Activated B cell treated with CpG ODN at 0.5 μM for 24 hours (primary cell): ENCODE measurements at regions not wholly inside any gene's neighbourhood (a gene's known extent, or its start where the extent isn't known, plus 50 kb on each side); places are given as distances from the start of the nearest gene placed in this dataset.

Source experiments
- ATAC-seq: fragments of 200-7000 bp; cut with Tn5 transposase; one replicate; pipeline ENCODE4 v1.10.0; 2021; ENCODE audit warnings: low read depth, mild to moderate bottlenecking, moderate library complexity
- CTCF ChIA-PET: fragments of 350-600 bp; sonication (Branson Sonifier 250); formaldehyde crosslinking; loops from one replicate; lab custom pipeline; 2021; ENCODE audit warnings: antibody characterized with exemption; lab: Charles Lee
- POLR2A ChIA-PET: fragments of 350-600 bp; sonication (Branson Sonifier 250); formaldehyde crosslinking; loops from one replicate; lab custom pipeline; 2021; ENCODE audit warnings: antibody characterized with exemption; lab: Charles Lee
- DNase-seq: peaks from one replicate; pipeline ENCODE4 v3.0.0; 2022
- H3K27ac Mint-ChIP-seq: one replicate; pipeline ENCODE4 v1.8.0; 2020; ENCODE audit warnings: mixed read lengths
- H3K27me3 Mint-ChIP-seq: one replicate; pipeline ENCODE4 v1.8.0; 2021; ENCODE audit warnings: mixed read lengths
- H3K36me3 Mint-ChIP-seq: one replicate; pipeline ENCODE4 v1.8.0; 2021; ENCODE audit warnings: low read depth, mixed read lengths
- H3K4me1 Mint-ChIP-seq: one replicate; pipeline ENCODE4 v1.8.0; 2021; ENCODE audit warnings: mixed read lengths
- H3K4me3 Mint-ChIP-seq: one replicate; pipeline ENCODE4 v1.8.0; 2020; ENCODE audit warnings: mild to moderate bottlenecking, mixed read lengths
- H3K9me3 Mint-ChIP-seq: one replicate; pipeline ENCODE4 v1.8.0; 2020; ENCODE audit warnings: mixed read lengths
- intact Hi-C: fragments of 100-400 bp; cut with micrococcal nuclease; formaldehyde crosslinking; loops from one replicate; pipeline ENCODE4 v1.15.1; 2024
- TF ChIP-seq, protein P1 (sequence below): fragments of 200-600 bp; IDR thresholded peaks from one replicate; pipeline ENCODE4 v1.8.0; 2022; ENCODE audit warnings: antibody characterized with exemption, mild to moderate bottlenecking

DNA sequence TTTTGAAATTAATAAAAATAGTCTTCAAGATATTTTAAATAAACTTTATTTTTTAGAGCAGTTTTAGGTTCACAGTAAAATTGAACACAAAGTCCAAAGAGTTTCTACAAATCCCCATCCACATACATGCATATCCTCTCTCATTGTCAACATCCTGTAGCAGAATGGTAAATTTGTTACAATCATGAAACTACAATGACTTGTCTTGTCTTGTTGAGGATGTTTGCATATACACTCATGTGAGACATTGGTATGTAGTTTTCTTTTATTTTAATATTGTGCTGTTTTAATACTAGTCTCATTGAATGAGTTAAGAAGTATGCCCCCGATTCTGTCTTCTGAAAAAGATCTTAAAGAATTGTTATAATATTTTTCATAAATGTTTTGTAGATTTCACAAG is 447.0 kb upstream of the EDIL3 start:
- no peaks in the 10 kb centered on the region for H3K36me3 Mint-ChIP-seq
- POLR2A ChIA-PET, result no interaction called here
- TF ChIP-seq, protein P1, sequence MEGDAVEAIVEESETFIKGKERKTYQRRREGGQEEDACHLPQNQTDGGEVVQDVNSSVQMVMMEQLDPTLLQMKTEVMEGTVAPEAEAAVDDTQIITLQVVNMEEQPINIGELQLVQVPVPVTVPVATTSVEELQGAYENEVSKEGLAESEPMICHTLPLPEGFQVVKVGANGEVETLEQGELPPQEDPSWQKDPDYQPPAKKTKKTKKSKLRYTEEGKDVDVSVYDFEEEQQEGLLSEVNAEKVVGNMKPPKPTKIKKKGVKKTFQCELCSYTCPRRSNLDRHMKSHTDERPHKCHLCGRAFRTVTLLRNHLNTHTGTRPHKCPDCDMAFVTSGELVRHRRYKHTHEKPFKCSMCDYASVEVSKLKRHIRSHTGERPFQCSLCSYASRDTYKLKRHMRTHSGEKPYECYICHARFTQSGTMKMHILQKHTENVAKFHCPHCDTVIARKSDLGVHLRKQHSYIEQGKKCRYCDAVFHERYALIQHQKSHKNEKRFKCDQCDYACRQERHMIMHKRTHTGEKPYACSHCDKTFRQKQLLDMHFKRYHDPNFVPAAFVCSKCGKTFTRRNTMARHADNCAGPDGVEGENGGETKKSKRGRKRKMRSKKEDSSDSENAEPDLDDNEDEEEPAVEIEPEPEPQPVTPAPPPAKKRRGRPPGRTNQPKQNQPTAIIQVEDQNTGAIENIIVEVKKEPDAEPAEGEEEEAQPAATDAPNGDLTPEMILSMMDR, result no peak
- DNase-seq (no peak), ATAC-seq (no peak)
- H3K27ac Mint-ChIP-seq, result no peak overlapping the region
- no peaks in the 10 kb centered on the region for H3K4me1 Mint-ChIP-seq
- CTCF ChIA-PET, result no interaction called here
- intact Hi-C loops, result no loop called here
- no peaks in the 10 kb centered on the region for H3K27me3 Mint-ChIP-seq
- H3K4me3 Mint-ChIP-seq, result no peak overlapping the region
- H3K9me3 Mint-ChIP-seq, result peaks cover 3% of the 10 kb centered on the region

DNA sequence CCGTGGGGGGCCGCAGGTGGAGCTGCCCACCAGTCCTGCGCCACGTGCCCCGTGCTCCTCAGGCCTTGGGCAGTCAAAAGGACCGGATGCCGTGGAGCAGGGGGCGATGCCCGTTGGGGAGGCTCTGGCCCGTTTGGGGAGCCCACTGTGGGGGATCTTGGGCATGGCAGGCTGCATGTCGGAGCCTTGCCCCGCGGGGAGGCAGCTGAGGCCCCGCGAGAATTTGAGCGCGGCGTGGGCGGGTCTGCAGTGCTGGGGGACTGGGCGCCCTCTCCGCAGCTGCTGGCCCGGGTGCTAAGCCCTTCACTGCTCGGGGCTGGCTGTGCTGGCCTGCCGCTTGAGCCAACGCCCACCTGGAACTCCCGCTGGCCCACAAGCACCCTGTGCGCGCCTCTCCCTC is 445.6 kb upstream of the EDIL3 start:
- no peak overlapping the region for H3K27ac Mint-ChIP-seq
- TF ChIP-seq, protein P1, result no peak
- H3K27me3 Mint-ChIP-seq, result no peaks in the 10 kb centered on the region
- ChIA-PET CTCF (no interaction called here), POLR2A (no interaction called here)
- H3K4me3 Mint-ChIP-seq, result no peak overlapping the region
- intact Hi-C loops, result no loop called here
- H3K9me3 Mint-ChIP-seq, result peaks cover 3% of the 10 kb centered on the region
- H3K4me1 Mint-ChIP-seq, result no peaks in the 10 kb centered on the region
- ATAC-seq (no peak), DNase-seq (no peak)
- no peaks in the 10 kb centered on the region for H3K36me3 Mint-ChIP-seq

DNA sequence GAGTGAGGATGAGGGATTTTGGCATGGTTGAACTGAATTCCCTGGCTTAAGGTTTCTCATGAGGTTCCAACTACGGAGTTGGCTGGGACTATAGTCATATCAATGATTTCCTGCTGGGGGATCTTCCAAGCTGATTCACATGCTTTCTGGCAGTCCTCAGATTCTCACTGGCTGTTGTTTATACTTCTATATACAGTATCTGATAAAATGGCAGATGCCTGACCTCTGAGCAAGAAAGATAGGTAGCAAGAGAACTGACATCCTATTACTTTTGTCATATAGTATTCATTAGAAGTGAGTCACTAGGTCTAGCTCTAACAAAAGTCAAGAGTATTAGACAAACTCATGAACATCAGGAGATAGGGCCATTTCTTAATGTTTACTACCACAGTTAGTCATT is 440.9 kb upstream of the EDIL3 start:
- DNase-seq (no peak), ATAC-seq (no peak)
- intact Hi-C loops, result no loop called here
- H3K4me3 Mint-ChIP-seq, result no peak overlapping the region
- H3K36me3 Mint-ChIP-seq, result no peaks in the 10 kb centered on the region
- H3K27ac Mint-ChIP-seq, result no peak overlapping the region
- H3K4me1 Mint-ChIP-seq, result no peaks in the 10 kb centered on the region
- TF ChIP-seq, protein P1, result no peak
- peaks cover 5% of the 10 kb centered on the region for H3K9me3 Mint-ChIP-seq
- H3K27me3 Mint-ChIP-seq, result no peaks in the 10 kb centered on the region
- ChIA-PET CTCF (no interaction called here), POLR2A (no interaction called here)

DNA sequence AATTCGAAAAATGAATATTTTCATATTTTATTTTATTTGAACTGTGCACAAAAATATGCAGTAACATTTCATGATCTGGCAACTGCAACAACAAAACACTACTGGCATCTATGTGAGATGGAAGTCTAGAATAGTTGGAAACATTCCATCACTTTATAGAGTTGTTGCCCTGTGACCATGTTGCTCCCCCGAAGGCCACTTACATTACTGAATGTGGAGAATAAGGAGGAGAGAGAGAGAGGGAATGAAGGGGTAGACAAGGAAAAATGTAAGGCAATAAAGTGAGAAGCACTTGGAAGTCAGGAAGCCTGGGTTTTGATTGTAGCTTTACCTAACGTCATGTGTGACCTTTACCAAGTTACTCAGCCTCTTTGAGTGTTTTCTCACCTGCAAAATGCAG is 437.2 kb upstream of the EDIL3 start:
- Mint-ChIP-seq H3K4me1 (no peaks in the 10 kb centered on the region), H3K36me3 (no peaks in the 10 kb centered on the region), H3K4me3 (no peak overlapping the region), H3K9me3 (peaks cover 2% of the 10 kb centered on the region), H3K27me3 (no peaks in the 10 kb centered on the region), H3K27ac (no peak overlapping the region)
- ATAC-seq, result no peak
- POLR2A ChIA-PET, result no interaction called here
- DNase-seq, result no peak
- CTCF ChIA-PET, result no interaction called here
- TF ChIP-seq, protein P1, result no peak
- intact Hi-C loops, result no loop called here

DNA sequence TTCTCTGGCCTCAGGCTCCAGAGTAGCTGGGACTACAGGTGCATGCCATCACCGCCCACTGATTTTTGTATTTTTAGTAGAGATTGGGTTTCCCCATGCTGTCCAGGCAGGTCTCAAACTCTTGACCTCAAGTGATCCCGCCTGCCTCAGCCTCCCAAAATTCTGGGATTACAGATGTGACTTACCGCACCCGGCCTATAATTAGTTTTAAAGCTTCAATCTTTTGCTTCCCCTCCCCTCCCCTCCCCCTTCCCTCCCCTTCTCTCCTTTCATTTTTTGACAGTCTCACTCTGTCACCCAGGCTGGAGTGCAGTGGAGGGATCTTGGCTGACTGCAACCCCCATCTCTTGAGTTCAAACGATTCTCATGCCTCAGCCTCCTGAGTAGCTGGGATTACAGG is 433.3 kb upstream of the EDIL3 start:
- CTCF ChIA-PET, result no interaction called here
- Mint-ChIP-seq H3K9me3 (no peaks in the 10 kb centered on the region), H3K4me1 (no peaks in the 10 kb centered on the region), H3K36me3 (no peaks in the 10 kb centered on the region), H3K4me3 (no peak overlapping the region), H3K27me3 (no peaks in the 10 kb centered on the region), H3K27ac (no peak overlapping the region)
- ATAC-seq (no peak), DNase-seq (no peak)
- TF ChIP-seq, protein P1, result no peak
- POLR2A ChIA-PET, result no interaction called here
- intact Hi-C loops, result no loop called here
